HG03175 (cell line): ENCODE measurements at regions not wholly inside any gene's neighbourhood (a gene's known extent, or its start where the extent isn't known, plus 50 kb on each side); places are given as distances from the start of the nearest gene placed in this dataset.
"Not testable (repeated sequence)": the region's sequence is repeated elsewhere in the genome, so short reads cannot be mapped to it uniquely, and the experiment has no call there.

Source experiments
- ATAC-seq: cut with Tn5 transposase; IDR thresholded peaks from one replicate; pipeline ENCODE4 v1.9.1; 2021; ENCODE audit warnings: mild to moderate bottlenecking, moderate library complexity; ENCODE audit not compliant: unreplicated experiment

DNA sequence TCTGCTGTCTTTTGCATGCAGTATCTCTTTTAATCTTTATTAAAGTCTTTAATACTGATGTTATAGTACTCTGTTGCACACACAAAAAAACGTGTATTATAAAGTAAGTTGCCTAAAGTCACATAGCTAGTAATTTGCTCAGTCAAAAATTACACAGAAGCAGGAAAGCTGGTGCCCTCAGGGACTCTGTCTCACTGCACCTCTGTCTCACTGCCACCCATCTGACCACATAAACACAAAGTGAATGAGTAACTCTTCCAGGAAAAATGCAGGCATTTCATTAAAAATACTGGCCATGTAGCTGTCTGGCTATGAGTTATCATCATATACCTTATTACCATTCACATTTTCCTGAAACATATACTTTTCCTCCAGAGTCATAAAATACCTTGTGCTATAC, 591.7 kb downstream of the CSNK1G3 start:
- ATAC-seq: no peak

DNA sequence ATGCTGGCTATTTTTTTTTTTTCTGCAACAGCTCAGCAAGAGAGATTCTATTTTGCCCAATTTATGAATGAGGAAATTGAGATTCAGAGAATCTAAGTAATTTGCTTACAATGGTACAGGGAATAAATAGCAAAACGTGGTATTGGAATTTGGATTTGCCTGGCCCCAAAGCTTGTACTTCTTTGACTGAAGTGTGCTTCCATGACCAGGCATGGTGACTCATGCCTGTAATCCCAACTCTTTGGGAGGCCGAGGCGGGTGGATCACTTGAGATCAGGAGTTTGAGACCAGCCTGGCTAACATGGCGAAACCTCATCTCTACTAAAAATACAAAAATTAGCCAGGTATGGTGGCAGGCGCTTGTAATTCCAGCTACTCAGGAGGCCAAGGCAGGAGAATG, 591.1 kb downstream of the CSNK1G3 start:
- not testable (repeated sequence) for ATAC-seq

DNA sequence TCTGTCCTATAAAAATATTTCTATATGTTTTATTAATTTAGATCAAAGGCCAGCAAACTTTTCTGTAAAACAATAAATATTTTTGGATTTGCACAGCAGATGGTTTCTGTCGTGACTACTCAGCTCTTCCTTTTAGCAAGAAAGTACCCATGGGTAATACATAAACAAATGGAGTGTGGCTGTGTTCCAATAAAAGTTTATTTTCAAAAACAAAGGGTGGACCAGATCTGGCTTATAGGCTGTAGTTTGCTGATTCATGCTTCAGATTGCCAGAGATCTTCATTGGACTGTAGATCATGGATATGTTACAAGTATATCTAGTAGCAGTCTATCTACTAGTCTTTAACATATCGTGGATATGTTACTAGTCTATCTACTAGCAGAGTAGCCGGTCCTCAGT, 590.5 kb downstream of the CSNK1G3 start:
- ATAC-seq: no peak

DNA sequence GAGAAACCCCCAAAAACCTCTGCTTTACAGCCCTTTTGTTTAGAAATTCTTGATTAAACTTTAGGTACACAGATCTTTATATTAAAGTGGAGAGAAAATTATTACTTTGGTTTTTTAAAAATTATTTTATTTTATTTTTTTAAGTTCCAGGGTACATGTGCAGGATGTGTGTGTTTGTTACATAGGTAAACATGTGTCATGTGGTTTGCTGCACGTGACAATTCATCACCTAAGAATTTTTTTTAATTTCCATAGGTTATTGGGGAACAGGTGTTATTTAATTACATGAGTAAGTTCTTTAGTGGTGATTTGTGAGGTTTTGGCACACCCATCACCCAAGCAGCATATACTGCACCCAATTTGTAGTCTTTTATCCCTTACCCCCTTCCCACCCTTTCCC, 581.7 kb downstream of the CSNK1G3 start:
- ATAC-seq: no peak

DNA sequence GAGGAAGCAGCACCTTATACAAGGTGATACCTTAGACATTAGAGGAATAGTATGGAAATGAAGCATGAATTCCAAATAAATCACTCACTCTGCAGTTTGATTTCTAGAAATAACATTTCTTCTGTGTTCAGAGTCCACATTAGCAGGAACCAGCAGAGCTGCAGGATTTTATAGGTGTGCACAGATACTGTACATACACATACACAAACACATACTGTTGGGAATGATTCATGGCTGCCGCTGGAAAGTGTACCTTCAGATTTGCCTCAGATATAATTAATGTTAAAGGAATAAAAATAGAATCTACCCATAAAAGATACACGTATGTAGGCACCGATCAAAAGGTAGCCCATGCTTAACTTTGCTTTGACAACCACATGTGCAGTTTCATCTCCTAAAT, 578.1 kb downstream of the CSNK1G3 start:
- no peak for ATAC-seq

DNA sequence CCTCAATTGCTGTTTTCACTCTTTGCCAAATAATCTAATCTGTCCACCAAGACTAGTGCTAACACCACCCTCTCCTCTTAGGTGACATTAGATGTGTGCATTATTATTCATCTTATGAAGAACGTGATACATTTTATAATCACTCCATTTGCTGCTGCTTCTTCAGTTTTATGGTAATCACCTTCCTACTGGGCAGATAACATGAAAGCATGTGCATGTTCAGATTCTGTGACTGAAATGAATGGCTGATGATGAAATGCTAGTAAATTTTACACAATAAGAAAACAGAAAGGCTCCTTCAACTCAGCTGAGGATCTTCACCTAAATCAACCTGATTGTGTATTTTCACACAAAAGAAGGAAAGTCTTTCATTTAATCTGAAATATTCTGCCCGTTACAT, 577.6 kb downstream of the CSNK1G3 start:
- no peak for ATAC-seq

DNA sequence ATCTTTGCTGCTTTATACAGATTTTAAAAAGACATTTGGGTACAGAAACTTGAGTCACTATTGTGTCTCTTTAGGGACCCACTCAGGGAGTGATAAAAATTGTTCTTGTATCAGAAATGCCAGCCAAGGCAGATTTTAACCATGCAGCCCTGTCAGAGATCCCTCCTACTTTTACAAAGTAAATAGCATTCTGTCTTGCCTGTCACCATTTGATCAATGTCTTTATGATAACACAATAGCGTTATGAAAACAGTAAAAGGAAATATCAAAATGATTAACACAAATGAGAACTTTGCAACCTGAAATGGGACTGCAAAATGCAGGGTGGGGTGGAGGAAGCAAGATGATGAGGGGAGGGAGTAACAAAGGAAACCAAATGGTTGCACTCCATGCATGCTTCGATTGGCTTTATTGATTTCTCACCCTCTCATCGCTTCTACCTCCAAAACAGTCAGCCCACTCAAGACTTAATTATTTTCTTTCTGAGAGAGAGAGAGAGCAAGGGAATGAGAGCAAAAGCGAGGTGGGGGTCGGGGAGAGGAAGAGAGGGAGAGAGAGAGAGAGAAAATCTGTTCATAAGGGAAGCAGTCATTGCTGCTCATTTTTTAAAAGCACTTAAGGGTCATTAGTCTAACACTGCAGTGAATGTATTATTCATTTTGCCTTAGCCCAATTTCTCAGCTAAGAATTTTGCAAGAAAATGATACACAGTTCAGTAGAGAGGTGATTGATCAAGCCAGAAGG, 576.5 kb downstream of the CSNK1G3 start:
- no peak for ATAC-seq

DNA sequence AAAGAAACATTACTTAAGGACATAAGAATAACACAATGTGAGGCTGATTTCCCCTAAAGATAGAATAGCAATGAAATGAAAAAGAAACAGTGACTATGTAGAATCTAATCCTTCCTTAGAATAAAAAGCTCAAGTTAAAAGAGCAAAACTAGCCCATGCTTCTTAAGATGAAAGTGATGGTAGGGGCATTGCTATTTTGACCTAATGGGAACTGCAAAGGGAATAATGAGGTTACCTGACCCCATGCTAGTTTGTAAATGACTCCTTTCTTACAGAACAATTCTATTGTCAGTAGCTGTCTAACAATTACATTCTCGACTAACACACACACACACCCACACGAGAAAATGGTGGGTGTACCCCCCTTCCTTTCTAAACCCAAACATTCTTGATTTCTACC, 575.8 kb downstream of the CSNK1G3 start:
- ATAC-seq: no peak

DNA sequence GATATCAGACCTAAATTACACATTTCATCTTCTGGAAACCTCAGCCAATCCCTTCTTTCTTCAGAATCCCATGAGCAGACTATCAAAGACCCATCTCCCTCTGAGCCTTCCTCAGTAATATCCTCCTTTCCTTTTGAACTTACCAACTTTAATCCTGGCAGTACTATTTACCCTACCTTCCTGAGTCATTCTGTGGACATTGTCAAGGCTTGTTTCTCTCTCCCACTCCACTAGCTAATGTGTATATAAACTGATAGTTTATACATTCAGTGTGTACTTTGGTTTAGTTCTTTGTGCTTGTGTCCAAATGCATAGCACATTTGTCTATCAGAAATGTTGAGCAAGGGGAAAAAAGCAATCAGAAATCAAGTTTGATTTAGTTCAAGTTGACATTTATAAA, 568.3 kb downstream of the CSNK1G3 start:
- ATAC-seq: no peak

DNA sequence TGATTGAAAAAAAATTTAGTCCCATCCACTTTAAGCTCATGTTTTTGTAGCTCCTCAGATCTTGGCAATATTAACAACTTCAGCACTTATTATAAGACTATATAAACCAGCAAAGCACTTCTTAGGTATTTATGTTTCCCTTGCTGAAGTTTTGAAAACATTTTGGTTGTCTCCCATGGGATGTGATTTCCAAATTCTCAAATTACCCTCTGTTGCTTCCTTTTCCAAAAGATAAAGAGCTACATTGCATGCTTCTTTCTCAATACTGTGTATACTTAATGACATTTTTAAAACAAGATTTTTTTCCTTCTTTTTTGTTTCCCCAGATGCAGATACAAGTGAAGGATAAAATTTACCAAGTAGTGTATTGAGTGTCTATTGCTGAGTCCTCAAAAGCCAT, 567.1 kb downstream of the CSNK1G3 start:
- no peak for ATAC-seq

DNA sequence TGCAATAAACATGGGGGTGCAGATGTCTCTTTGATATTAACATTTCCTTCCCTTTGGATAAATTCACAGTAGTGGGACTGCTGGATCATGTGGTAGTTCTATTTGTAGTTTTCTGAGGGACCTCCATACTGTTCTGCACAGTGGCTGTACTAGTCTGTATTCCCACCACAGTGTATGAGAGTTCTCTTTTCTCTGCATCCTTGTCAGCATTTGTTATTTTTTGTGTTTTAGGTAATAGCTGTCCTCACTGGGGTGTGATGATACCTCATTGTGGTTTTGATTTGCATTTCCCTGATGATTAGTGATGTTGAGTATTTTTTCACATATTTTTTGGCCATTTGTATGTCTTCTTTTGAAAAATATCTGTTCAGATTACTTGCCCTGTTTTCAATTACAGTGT, 562.5 kb downstream of the CSNK1G3 start:
- no peak for ATAC-seq

DNA sequence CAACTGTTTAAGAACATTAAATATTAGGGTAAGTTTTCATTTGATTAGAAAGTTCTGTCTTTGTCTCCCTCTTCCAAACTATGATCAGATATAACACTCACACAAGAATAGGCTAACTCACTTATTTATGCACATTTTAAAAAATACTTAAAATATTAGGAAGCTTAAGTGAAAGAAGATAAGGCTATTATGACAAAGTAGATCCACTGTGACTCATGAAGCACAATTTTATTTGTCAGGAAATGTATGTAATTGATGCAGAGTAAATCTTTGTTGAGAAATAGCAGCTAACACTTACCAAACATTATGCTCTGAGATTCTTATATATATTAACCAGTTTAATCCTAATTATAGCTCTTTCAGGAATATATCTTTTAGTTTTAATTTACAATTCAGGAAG, 560.6 kb downstream of the CSNK1G3 start:
- no peak for ATAC-seq

DNA sequence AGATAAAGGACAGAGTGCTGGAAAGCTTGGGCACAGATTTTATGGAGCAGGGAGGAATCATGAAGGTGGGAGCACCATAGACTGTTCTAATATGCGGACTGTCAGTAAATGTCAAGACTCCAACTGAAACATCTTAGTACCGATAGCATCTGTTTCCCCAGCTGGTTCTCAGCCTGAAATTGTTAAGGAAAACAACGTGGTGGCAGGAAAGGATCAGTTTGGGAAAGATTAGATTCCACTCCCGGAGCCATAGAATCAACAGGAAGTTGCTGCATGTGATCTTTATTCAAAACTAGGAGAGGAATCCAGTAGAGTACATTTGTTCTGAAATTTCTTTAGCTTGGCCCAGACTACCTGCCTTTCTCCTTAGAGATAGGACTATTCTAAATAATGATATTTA, 559.1 kb downstream of the CSNK1G3 start:
- ATAC-seq: no peak

DNA sequence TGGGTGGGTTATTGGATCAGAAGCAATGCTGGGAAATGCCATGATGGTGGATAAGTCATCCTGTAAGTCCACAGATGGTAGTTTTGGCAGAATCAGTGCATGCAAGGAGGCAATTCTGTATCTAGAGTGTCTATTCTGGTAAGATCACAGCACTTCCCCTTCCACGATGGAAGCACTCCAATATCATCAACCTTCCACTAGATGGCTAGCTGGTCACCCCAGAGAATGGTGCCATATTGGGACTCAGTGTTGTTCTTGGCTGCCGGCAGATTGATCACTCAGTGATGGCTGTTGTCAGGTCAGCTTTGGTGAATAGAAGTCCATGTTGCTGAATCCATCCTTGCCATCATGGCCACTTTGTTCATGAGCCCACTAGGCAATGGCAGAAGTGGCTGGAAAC, 553.5 kb downstream of the CSNK1G3 start:
- no peak for ATAC-seq

DNA sequence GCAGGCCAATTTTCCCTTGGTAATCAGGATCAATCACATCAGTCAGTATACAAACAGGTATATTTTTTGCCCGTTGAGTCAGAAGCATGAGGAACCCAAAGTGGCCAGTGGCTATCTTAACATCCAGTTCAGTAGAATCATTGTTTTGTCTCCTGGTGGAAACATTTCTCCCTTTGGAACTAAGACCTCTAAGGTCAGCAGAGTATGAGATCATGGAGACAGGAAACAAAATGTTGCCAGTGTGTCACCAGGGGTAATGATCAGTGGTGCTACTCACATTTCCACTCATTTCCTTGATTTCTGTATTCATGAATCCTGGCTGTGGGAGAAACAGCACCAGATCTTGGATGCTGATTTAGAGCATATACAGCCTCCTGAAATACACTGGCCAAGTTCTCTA, 553.0 kb downstream of the CSNK1G3 start:
- no peak for ATAC-seq

DNA sequence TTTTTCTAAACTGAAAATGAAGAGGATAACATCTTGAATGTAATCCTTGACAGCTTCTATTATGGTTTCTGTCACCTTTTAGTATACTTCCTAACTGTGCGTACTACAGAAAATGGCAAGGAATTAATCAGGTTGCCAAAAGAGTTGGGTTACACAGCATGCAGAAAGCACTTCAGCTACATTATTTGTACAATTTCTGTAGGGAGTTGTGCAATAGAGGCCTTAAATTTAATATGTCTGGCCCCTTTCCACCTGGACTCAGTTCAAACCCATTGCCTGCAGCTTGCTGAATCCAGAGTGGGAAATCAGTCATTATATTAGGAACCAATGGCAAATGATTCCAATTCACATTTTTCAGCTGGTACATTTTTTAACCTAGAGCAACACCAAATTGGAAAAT, 549.7 kb downstream of the CSNK1G3 start:
- no peak for ATAC-seq

DNA sequence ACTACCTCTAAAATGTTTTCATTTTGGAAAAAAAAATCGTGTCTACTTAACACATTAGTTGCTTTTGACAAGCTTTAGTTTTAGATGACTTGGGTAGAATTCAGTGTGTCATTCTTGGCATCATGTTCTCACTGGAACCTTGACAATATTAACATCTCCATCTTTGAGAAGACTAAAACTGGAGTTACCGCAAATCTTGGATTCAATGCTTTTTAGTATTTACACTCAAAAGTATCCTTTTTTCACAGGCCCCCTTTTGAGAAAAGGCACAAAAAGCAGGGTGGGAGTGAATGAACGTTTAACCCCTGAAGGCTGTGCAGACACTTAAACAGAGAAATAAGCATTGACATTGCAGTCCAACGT, 549.1 kb downstream of the CSNK1G3 start:
- no peak for ATAC-seq

DNA sequence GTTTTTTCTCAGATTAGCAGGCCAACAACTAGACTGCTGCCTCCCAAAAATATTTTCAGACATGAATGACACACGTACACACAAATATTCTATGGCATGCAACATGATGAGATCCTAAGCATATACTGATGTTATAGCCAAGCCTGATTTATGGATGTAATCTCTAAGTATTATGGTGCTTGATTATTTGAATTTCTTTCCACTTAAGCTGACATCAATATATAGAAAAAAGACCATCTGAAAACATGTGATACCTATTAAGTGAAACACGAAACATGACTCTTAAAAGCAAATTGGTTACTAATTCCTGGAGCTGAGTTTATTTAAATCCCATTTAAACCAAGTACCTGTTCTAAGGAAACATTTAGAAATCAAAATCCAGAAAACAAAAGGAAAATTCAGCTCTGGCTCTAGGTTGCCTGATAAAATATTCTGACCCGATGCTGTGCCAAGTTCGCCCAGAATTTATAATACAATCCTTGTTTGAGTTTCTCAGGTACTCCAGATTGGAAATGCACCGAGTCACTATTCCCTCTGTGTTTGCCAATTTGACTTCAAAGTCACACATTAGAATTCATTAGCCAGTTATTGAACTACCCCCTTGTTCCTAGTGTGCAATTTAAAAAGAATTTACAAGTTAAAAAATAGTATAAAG, 548.6 kb downstream of the CSNK1G3 start:
- no peak for ATAC-seq

DNA sequence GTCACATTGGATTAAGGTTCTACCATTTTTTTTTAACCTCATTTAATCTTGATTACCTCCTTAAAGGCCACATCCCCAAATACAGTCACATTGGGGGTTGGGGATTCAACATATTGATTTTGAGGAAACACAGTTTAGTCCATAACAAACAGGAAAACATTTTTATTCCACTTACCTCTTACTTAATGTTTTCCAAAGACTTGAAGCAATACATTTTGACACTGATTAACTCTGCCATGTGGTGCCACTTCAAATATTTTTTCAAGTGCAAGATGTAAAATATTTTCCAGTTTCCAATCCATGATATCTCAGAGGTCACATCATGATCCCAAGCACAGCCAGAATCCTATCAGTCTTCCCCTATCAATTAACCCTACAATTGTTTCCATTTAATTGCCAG, 548.0 kb downstream of the CSNK1G3 start:
- no peak for ATAC-seq

DNA sequence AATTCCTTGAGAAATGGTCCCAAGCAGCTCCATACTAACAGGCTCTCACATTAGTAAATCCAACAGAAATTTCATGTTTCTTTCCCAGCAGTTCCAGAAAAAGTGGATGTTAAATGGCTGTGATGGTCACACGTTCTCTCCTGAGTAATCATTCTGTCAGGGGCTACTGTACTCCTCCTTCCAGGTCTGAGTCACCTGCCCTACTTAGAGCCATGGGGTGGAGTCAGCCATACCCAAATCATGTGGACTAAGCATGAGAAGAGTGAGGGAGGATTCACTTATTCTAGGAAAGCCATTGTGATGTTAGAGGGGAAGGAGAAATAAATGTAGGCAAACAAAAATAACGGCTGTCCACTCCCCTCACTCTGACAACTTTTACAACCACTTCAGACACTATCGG, 547.2 kb downstream of the CSNK1G3 start:
- no peak for ATAC-seq

DNA sequence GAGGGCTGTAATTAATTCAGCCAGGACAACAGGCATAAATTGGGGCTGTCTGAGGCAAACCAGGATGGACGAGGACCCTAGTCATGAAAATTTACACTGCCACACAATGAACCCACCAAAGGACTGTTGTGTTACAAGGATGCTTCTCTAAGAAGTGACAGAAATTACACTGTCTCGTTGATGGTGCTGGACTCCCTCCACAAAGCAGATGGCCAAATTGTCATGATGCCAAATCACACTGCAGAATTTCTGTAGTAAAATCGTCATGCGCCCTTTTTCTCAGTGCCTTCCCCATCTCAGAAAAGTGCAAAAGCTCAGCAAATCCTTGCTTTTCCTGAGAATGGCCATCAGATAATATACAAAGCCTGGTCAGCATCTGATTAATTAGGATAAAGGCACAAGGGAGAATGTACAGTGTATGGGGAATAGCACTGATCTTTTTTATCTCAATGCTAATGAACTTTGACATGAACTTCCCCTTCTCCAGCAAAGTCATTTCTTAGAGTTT, 545.8 kb downstream of the CSNK1G3 start:
- no peak for ATAC-seq

DNA sequence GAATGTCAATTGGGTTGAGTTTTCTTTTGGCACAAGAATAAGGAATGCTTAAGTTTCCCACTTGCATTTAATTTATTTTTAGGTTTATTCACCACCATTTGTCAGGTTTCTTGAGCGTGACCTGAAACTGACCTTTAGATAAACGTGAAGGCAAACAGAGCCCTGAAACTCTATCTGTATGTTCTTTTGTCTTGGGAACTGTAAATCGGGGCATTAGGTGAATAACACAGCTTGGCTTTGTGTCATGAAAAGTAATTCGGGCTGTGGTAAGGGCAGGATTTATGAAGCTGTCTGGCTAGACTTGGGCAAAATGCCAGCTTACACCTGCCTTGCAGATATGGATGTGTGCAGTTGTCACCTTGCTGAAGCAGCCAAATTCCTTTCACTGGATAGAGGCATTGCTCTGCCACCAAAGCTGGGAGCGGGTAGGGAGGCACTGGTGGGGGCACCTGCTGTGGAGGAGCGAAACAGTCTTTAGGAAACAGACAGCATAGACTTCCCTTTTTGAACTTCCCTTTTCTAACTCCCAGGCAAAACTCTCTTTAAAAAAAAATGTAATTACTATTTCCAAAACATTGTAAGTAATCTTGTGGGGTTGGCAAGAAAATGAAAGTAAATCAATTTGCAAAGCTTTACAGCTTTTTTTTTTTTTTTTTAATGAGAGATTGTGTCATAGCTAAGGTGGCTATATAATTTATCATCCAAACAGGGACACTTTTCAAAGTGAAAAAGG, 545.2 kb downstream of the CSNK1G3 start:
- ATAC-seq: peak; percentile 68
